Adrenal gland (tissue), 9 donors: ENCODE measurements at regions not wholly inside any gene's neighbourhood (a gene's known extent, or its start where the extent isn't known, plus 50 kb on each side); places are given as distances from the start of the nearest gene placed in this dataset.

Experiments used
- DNase-seq, 7 donors: peaks; one replicate each; pipeline ENCODE4 v3.0.0-alpha.2; 2019 to 2020
- H3K27ac ChIP-seq, 5 donors: fragments of 200-600 bp; sonication (generic) in 4 of 5; 1 replicate in 3 of 5; 2 replicates in 2 of 5; pipeline versions ENCODE4 v1.5.1 to v1.8.0; 2016 to 2020; ENCODE audit warnings: mild to moderate bottlenecking in 1 of 5
- H3K27me3 ChIP-seq: fragments of 200-600 bp; 2 replicates; pipeline ENCODE4 v1.8.0; 2021
- H3K36me3 ChIP-seq, 2 donors: fragments of 200-600 bp; replicated peaks in 1 of 2; 1 replicate in 1 of 2; 2 replicates in 1 of 2; pipeline versions ENCODE4 v1.5.1 to v1.8.0; 2018 to 2022
- H3K4me1 ChIP-seq, 2 donors: fragments of 200-600 bp; replicated peaks in 1 of 2; 1 replicate in 1 of 2; 2 replicates in 1 of 2; pipeline versions ENCODE4 v1.5.1 to v1.8.0; 2018 to 2021
- H3K4me3 ChIP-seq, 4 donors: fragments of 200-600 bp; sonication (generic) in 3 of 4; one replicate each; pipeline ENCODE4 v1.5.1; 2016 to 2018
- H3K9me3 ChIP-seq, 3 donors: fragments of 200-600 bp; sonication (generic) in 1 of 3; replicated peaks in 1 of 3; 1 replicate in 2 of 3; 2 replicates in 1 of 3; pipeline versions ENCODE4 v1.5.1 to v1.8.0; 2016 to 2021
- CTCF ChIP-seq, 6 experiments: fragments of 450-650 bp in 4 of 6; fragments of 200-600 bp in 2 of 6; sonication (generic) in 1 of 6; IDR thresholded peaks; 1 replicate in 5 of 6; 2 replicates in 1 of 6; pipeline versions ENCODE4 v1.5.1 to v1.8.0; 2016 to 2021; ENCODE audit warnings: antibody characterized with exemption in 6 of 6, mild to moderate bottlenecking in 2 of 6, moderate library complexity in 1 of 6
- POLR2A ChIP-seq, 2 donors: fragments of 450-650 bp; IDR thresholded peaks; one replicate each; pipeline ENCODE4 v1.6.1; 2017; ENCODE audit warnings: antibody characterized with exemption in 2 of 2, mild to moderate bottlenecking in 2 of 2, moderate library complexity in 1 of 2
- WGBS, 4 donors: extraction: QIAGEN DNeasy Blood & Tissue Kit in 2 of 4; methylation state at CpG; one replicate each; pipeline versions ENCODE4 v1.1.5 to v1.1.7; 2013 to 2017; 5-methylcytosine and 5-hydroxymethylcytosine counted together
- intact Hi-C, 2 donors: fragments of 100-400 bp; cut with DNase I; formaldehyde crosslinking; loops; one replicate each; pipeline versions ENCODE4 v1.14.1 to v1.15.0; 2022 to 2023
- donor health status: healthy with polysubstance abuse.
- donor health status: Bipolar disorder and iron deficiency.
- donor health status: DM: yes; HTN: yes; CAD: no.
- donor health status: DM: no; HTN: no; CAD: no.
- donor health status: DM: no; HTN: no; CAD: no.

DNA sequence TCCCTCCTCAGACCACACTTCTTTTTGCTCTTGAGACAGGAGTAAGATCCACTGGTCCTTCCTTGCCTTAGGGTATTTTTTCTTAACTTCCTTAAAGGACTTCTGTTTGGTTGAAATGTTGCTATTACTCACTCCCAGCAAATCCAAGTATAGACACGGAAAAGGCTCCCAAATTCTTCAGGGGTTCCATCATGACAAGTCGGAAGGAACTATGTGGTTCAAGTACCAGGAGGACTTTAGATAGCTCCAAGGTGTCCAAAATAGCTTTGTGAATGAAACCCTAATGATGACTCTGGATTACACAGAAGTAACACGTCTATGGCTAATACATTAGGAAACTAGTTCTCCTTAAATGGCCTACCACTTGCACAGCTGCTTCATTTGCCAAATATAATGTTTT lies 238.7 kb downstream of the KCTD12 start:
- Histone ChIP-seq H3K27ac (no peak overlapping the region), H3K9me3 (no peaks in the 10 kb centered on the region), H3K4me1 (no peaks in the 10 kb centered on the region), H3K4me3 (no peak overlapping the region), H3K36me3 (no peaks in the 10 kb centered on the region), H3K27me3 (no peaks in the 10 kb centered on the region)
- no peak for DNase-seq
- no peak for TF ChIP-seq CTCF (IDR thresholded peaks at IDR 0.05)
- 77 to 87% (median 83%) methylated on average over 3 of the region's 3 CpGs for WGBS, 4 donors
- intact Hi-C loops = no loop called here

GRCh38 chr13:76646946-76647345 lies 239.3 kb downstream of the KCTD12 start:
- no peak for TF ChIP-seq POLR2A (IDR thresholded peaks at IDR 0.05)
- no peak for TF ChIP-seq CTCF (IDR thresholded peaks at IDR 0.05)
- intact Hi-C loops = no loop called here
- Histone ChIP-seq H3K27ac (no peak overlapping the region), H3K27me3 (no peaks in the 10 kb centered on the region), H3K9me3 (no peaks in the 10 kb centered on the region), H3K4me3 (no peak overlapping the region), H3K4me1 (no peaks in the 10 kb centered on the region), H3K36me3 (no peaks in the 10 kb centered on the region)
- WGBS, 4 donors = 80 to 98% (median 87%) methylated on average over 2 of the region's 2 CpGs
- DNase-seq = no peak

DNA sequence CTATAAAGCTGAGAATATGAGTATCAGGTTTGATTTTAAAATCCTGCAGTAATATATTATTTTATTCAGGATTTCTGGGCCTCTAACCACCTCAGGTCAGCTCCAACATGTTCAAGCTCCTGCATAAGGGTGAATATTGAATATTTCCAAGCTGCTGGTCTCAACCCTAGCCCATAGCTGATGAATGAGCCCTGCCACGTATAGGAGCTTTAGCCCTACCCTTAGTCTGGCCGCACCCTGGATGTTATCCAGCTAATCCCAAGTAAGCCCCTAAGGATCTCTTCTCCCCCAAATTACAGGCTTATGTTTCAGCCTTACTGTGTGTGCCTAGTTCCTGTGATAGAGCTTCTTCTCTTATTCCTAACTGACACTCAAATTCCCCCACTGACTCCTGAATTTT lies 240.6 kb downstream of the KCTD12 start:
- WGBS, 4 donors = 89 to 95% (median 91%) methylated on average over 2 of the region's 2 CpGs
- H3K36me3 ChIP-seq = no peaks in the 10 kb centered on the region
- TF ChIP-seq CTCF (IDR thresholded peaks at IDR 0.05) (no peak), POLR2A (IDR thresholded peaks at IDR 0.05) (no peak)
- no peak overlapping the region for H3K4me3 ChIP-seq
- H3K27me3 ChIP-seq = no peaks in the 10 kb centered on the region
- no peaks in the 10 kb centered on the region for H3K4me1 ChIP-seq
- intact Hi-C loops = no loop called here
- H3K27ac ChIP-seq = no peak overlapping the region
- DNase-seq = no peak
- H3K9me3 ChIP-seq = no peaks in the 10 kb centered on the region

GRCh38 chr13:76644906-76645305 lies 241.3 kb downstream of the KCTD12 start:
- intact Hi-C loops = no loop called here
- no peaks in the 10 kb centered on the region for H3K4me1 ChIP-seq
- no peaks in the 10 kb centered on the region for H3K27me3 ChIP-seq
- DNase-seq = no peak
- 0 to 48% (median 23%) methylated on average over 1 of the region's 1 CpG for WGBS, 4 donors
- no peak overlapping the region for H3K4me3 ChIP-seq
- H3K9me3 ChIP-seq = no peaks in the 10 kb centered on the region
- H3K27ac ChIP-seq = no peak overlapping the region
- no peak for TF ChIP-seq POLR2A (IDR thresholded peaks at IDR 0.05)
- TF ChIP-seq CTCF (IDR thresholded peaks at IDR 0.05) = no peak
- H3K36me3 ChIP-seq = no peaks in the 10 kb centered on the region
